ENCODE measurements at regions not wholly inside any gene's neighbourhood (a gene's known extent, or its start where the extent isn't known, plus 50 kb on each side); places are given as distances from the start of the nearest gene placed in this dataset.

- TF ChIP-seq ZNF407 (CRISPR knock-in tag; IDR thresholded peaks at IDR 0.05; ENCODE audit: not compliant biosample characterization) = no peak
- TF ChIP-seq ZNF468 (CRISPR knock-in tag; IDR thresholded peaks at IDR 0.05) = no peak
- no peak for TF ChIP-seq MTF1 (CRISPR knock-in tag; IDR thresholded peaks at IDR 0.05)
- no peak for TF ChIP-seq ZFP36L1 (CRISPR knock-in tag; IDR thresholded peaks at IDR 0.05)
- no peak for TF ChIP-seq ZFP90 (CRISPR knock-in tag; IDR thresholded peaks at IDR 0.05; ENCODE audit: borderline replicate concordance)
- no peak for TF ChIP-seq SRY (CRISPR knock-in tag; IDR thresholded peaks at IDR 0.05)
These were observed 414.5 kb upstream of the HSF2 start (continued) for GRCh38 chr6:121984956-121985355.

- TF ChIP-seq SMAD3 (CRISPR knock-in tag; IDR thresholded peaks at IDR 0.05) (no peak), POLR2G (IDR thresholded peaks at IDR 0.05; ENCODE audit: low read depth, low read length) (no peak), ZFP82 (CRISPR knock-in tag; IDR thresholded peaks at IDR 0.05; ENCODE audit: borderline replicate concordance) (no peak), POLR2AphosphoS5 (IDR thresholded peaks at IDR 0.05; ENCODE audit: low read depth, low read length) (no peak), ZNF724P (CRISPR knock-in tag; IDR thresholded peaks at IDR 0.05; ENCODE audit: borderline replicate concordance) (no peak), HOXA9 (CRISPR knock-in tag; IDR thresholded peaks at IDR 0.05; ENCODE audit: borderline replicate concordance) (no peak), ELF3 (CRISPR knock-in tag; IDR thresholded peaks at IDR 0.05) (no peak), ZNF614 (CRISPR knock-in tag; IDR thresholded peaks at IDR 0.05; ENCODE audit: borderline replicate concordance) (no peak), MEIS2 (CRISPR knock-in tag; IDR thresholded peaks at IDR 0.05) (no peak), KDM6A (CRISPR knock-in tag; IDR thresholded peaks at IDR 0.05; ENCODE audit: low read depth) (no peak), ZNF451 (CRISPR knock-in tag; IDR thresholded peaks at IDR 0.05) (no peak), KMT2B (CRISPR knock-in tag; IDR thresholded peaks at IDR 0.05) (no peak), PCBP2 (optimal IDR thresholded peaks at IDR 0.05; ENCODE audit: low read depth, low read length, poor library complexity, severe bottlenecking) (no peak), CCAR2 (optimal IDR thresholded peaks at IDR 0.05; ENCODE audit: low read depth, low read length) (no peak)
- no peak for FAIRE-seq
- no TSS peak for BruUV-seq (replicated peaks)
- Histone ChIP-seq H4K20me1 (ENCODE audit: insufficient read depth, low read length) (no peaks in the 10 kb centered on the region), H3K27ac (ENCODE audit: extremely low read length, insufficient read depth, low read length) (no peak overlapping the region), H3K4me3 (replicated peaks in 1 of 3; ENCODE audit: insufficient read depth in 1 of 3, low read depth in 2 of 3, low read length in 3 of 3) (no peak overlapping the region), H3K36me3 (replicated peaks in 1 of 2; ENCODE audit: control insufficient read depth in 1 of 2, insufficient read depth in 2 of 2, low read length in 2 of 2) (no peaks in the 10 kb centered on the region), H2AFZ (ENCODE audit: low read length) (no peak overlapping the region), H3K4me1 (ENCODE audit: insufficient read depth, low read length) (no peaks in the 10 kb centered on the region), H3K9ac (ENCODE audit: insufficient read depth, low read depth, low read length) (no peak overlapping the region), H3K4me2 (ENCODE audit: low read depth, low read length) (no peak overlapping the region), H3K9me3 (ENCODE audit: low read length) (no peaks in the 10 kb centered on the region), H3K27me3 (ENCODE audit: control insufficient read depth in 1 of 2, insufficient read depth in 2 of 2, low read length in 2 of 2) (no peaks in the 10 kb centered on the region), H3K79me2 (ENCODE audit: insufficient read depth, low read length) (no peaks in the 10 kb centered on the region)
- no peak for ATAC-seq
- in situ Hi-C loops (cut with HindIII; ENCODE audit: extremely low pct_ligation_motif_present, low pct_unique_long_range_greater_than_20kb) = no loop called here
- ChIA-PET CTCF (ENCODE audit: low intra/inter-chr PET ratio, low total read pairs) (no interaction called here), POLR2A (no interaction called here)
- intact Hi-C loops (cut with micrococcal nuclease; ENCODE audit: unreplicated experiment) = no loop called here
- WGBS (ENCODE audit: low lambda C conversion rate) = 5% methylated on average over 6 of the region's 6 CpGs
- DNase-seq (ENCODE audit: low spot score) = no peak
These were observed 406.1 kb upstream of the HSF2 start for GRCh38 chr6:121993362-121993761.
